HG03103 (cell line): ENCODE measurements at regions not wholly inside any gene's neighbourhood (a gene's known extent, or its start where the extent isn't known, plus 50 kb on each side); places are given as distances from the start of the nearest gene placed in this dataset.
"Not testable (repeated sequence)": the region's sequence is repeated elsewhere in the genome, so short reads cannot be mapped to it uniquely, and the experiment has no call there.

ENCODE experiments used
- ATAC-seq: cut with Tn5 transposase; IDR thresholded peaks from one replicate; pipeline ENCODE4 v1.9.1; 2021; ENCODE audit warnings: low read depth; ENCODE audit not compliant: unreplicated experiment

- no peak for ATAC-seq
Observed at GRCh38 chr5:114122852-114123251, 239.0 kb upstream of the KCNN2 start.

DNA sequence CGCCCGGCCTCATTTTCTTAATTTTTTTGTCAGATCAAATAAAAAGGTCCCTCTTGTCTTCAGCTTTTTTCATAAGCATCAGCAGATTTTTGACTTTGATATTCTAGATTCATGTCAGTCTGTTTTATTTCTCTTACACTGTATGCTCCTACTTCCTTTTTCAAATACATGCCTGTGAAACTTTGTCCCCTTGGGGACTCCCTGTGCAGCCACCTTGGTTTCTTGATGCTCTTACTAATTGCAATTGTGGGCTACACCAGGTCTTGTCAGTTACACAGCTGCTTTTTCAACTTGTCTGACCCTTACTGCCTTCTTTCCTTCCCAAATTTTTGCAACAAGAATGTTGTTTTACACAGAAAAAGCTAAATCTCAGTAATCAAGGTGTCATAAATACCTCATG is 238.2 kb upstream of the KCNN2 start:
- ATAC-seq, result no peak

DNA sequence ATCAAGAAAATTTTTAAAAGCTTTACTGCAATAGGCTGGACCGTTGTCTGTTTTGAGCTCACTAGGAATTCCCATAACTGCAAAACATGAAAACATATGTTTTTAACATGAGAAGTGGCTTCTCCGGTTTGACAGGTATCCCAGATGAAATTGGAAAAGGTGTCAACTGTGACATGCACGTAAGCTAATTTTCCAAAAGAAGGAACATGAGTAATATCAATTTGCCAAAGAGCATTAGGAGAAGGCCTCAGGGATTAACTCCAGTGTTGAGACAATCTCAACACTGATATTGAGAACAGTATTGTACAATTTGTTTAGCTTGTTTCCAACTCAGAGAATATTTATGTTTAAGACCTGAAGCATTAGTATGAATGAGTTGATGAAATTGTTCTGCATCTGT is 215.5 kb upstream of the KCNN2 start:
- ATAC-seq, result no peak

- ATAC-seq, result no peak
Observed at GRCh38 chr5:114148253-114148652, 213.6 kb upstream of the KCNN2 start.

DNA sequence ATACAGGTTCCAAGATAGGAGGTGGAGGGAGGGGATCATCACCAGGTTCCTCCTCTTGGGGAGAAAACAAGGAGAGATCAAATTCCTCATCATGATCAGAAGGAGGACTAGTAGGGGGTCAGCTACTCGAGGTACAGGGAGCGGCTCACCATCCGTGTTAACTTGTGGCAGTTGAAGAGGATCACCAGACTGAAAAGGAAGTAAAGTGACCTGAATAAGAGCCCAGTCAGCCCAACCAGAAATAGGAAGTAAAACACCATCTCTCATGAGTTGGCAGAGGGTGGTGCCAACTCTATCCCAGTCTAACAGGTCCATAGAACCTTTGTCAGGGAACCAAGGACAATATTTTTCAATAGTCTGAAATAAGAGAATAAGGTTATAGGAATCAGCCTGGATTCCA is 213.1 kb upstream of the KCNN2 start:
- ATAC-seq, result not testable (repeated sequence)

DNA sequence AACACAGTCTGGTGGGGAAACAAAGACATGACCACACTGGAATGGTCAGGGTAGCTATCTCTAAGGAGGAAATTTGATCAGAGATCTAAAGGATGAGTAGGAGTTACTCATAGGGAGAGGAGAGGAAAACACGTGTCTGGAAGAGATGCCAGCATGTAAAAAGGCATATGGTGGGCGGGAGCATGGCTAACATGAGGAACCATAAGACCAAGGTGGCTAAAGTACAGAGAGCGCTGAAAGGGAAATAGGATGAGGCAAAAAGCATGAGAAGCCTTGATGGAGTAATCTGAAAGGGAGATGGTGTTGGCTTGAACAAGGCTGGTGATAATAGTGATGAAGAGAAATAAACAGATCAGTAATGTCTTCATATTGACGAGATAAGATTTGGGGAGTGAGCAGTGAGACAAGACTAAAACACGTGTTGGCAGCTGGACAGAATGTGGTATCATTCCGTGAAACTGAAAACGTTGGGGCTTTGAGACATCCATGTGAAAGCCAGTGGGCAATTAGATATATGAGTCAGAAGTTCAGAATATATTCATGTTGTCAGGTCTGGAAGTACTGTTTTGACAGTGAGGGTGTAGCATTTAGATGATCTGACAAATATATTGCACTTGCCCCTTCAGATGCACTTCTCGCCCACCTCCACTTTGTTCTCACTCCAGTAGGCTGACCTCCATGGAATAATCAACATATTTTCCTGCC is 209.1 kb upstream of the KCNN2 start:
- ATAC-seq, result no peak

DNA sequence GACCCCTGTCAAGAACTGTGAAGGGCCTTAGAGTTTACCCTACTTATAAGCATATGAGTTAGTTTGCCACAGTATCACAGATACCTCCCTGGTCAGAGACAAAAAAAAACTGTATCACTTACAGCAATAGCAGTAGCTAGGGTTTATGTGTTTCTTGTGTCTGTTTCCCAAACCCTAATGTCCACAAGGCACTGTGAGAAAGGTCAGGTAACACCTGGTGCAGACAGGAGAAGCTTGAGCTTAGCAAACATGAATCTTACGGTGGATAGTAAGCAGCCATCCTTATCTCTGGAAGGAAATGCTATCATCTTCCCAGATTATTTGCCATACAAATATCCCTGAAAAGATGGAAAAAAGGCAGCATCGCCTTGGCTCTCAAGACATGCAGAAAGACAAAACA is 208.5 kb upstream of the KCNN2 start:
- ATAC-seq, result no peak

- no peak for ATAC-seq
Observed at GRCh38 chr5:114153833-114154232, 208.0 kb upstream of the KCNN2 start.

GRCh38 chr5:114166081-114166480 is 195.8 kb upstream of the KCNN2 start:
- ATAC-seq, result no peak

GRCh38 chr5:114174131-114174530 is 187.7 kb upstream of the KCNN2 start:
- no peak for ATAC-seq

DNA sequence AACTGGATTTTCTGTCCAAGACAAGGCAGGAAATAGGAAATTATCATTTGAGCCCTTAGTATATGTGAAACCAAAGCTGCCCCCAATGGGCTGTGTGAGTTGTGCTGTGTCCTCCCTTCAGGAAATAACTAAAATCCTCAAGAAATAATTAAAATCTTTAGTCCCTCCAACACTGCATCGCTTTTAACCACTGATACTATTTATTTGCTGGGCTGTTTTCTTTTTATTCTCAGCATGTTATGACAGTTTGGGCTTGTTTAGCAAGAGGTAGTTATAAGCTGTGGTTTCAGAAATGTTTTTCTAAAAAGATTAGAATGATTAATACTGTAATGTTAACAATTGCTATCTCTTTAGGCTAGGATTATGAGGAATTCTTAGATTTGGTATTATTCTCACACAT is 187.0 kb upstream of the KCNN2 start:
- ATAC-seq, result no peak

- ATAC-seq, result no peak
Observed at GRCh38 chr5:114176356-114176755, 185.5 kb upstream of the KCNN2 start.

DNA sequence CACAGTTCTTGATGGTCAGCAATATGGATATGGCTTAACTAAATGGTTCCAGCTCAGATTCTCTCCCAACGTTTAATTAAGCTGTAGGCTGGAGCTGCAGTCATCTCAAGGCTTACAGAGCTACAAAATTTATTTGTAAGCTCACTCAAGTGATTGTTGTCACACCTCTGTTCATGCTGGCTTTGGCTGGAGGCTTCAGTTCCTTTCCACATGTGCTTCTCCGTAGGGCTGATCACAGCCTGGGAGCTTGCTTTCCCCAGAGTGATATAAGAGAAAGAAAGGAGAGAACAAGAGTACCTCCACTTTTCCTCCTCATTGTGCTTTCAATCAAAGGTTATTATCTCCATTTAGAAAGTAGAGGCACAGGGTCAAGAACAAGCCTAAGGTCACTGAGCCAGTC is 182.7 kb upstream of the KCNN2 start:
- ATAC-seq, result no peak

- no peak for ATAC-seq
Observed at GRCh38 chr5:114184006-114184405, 177.9 kb upstream of the KCNN2 start.

DNA sequence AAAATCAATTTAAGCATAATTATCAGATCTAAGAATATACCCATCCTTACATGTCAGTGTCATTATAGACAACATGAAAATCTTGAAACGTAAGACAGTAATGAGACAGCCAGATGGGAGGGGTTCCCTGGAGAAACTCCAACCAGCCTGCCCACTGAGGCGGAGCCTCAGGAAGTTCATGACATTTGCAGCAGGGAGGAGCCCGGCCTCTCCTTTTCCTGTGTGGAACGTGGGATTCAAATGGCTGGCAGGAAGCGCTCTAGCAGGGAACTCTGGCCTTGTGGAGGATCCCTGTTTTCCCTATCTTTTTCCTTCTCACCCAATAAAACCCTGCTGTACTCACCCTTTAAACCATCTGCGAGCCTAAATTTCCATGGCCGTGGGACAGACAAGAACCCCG is 176.6 kb upstream of the KCNN2 start:
- ATAC-seq, result no peak

- no peak for ATAC-seq
Observed at GRCh38 chr5:114191441-114191840, 170.4 kb upstream of the KCNN2 start.

GRCh38 chr5:114192108-114192507 is 169.8 kb upstream of the KCNN2 start:
- no peak for ATAC-seq

DNA sequence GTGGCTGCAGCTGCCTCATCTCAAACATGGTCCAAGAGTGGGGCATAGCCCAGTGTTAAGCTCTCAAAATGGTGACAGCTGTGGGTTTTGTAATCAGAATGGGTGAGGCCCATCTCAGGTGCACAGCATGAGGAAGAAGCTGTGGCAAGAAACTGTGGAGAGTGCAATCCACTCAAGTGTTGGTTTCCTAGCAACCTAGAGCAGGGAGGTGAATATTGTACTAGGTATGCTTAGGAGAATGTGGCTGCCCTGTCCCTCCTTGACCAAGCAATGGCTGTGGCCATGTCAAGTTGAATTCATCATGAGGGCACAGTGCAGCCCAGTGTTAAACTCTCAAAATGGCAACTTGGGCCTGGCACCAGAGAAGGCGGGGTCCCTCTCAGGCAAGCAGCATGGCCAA is 160.5 kb upstream of the KCNN2 start:
- no peak for ATAC-seq

GRCh38 chr5:114204923-114205322 is 156.9 kb upstream of the KCNN2 start:
- ATAC-seq, result no peak

DNA sequence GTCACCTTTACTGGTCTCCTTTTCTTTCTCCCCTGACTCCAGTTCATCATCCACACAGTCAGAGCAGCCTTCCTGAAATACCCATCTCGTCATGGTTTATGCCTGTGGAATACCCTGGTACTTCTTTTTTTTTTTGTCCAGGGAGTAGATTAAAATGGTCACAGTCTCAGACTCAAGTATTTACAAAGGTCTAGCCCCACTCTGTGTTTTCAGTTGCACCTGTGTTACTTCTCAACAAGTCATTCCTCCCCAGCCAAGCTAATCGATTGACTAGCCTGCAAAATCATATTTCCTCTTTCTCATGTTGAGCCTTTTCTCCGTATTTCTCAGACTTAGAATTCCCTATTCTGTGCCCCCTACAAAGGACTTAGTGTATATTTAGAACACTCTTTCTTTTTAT is 155.2 kb upstream of the KCNN2 start:
- no peak for ATAC-seq

DNA sequence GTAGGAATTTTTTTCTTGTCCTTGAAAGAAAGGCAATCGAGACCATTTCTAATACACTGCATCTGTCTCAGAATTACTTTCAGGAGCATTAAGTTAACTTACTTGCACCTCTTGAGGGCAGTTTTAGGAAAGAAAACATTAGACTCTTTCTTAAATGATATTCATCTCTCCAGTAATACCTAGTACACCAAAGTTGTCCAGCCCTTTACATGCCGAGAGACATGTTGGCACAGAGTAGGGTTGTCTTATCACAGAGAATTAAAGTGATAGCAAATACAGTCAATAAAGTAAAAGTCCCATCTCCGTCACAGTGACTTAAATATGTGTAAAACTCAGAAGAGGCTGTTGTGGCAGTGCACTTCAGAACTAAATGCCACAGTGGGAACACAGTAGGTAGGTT is 154.3 kb upstream of the KCNN2 start:
- no peak for ATAC-seq

DNA sequence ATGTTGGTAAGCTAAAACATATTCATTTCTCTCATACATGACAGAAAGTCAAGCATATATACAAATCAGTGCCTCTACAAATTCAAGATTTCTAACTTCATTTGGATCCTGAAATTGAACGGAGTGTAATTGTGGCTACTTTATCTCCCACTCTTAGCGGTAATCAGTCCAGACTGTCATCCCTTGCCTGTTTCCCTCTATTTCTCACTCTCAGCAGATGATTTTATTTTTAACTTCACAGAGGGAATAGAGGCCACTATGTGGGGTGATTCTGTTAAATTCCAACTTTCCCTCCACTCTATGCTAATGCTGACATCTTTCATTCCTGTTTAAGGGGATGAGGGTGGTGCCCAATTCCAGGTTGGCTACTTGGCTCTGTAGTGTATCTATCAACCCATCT is 153.8 kb upstream of the KCNN2 start:
- ATAC-seq, result no peak

DNA sequence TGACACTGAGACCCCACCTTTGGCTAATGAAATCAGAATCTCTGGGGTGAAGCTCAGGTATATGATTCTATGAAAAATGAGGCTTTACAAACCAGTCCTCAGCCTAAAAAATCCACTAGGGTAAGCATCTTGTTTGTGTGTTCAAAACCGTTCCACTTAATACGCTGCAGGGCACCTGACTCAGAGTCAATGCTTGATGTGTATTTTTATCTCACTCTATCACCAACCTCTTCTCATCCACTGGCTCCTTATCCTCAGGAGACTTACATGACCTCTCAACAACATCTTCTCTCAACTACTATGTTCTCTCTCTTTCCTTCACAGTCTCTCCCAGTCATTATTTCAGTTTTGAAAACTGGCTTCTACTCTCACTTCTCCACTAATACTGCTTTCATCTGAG is 153.3 kb upstream of the KCNN2 start:
- ATAC-seq, result no peak
